Stimulated activated naive B cell treated with anti-CD40 and anti-IgM and Interleukin-4, amounts not matched to agents 10 μg/mL and 1 μg/mL and 100 μg/mL, for 72 hours (primary cell): ENCODE measurements at regions not wholly inside any gene's neighbourhood (a gene's known extent, or its start where the extent isn't known, plus 50 kb on each side); places are given as distances from the start of the nearest gene placed in this dataset.

Source experiments
- ATAC-seq, 2 donors: fragments of 150-1000 bp; cut with Tn5 transposase; replicated peaks; 2 replicates each; pipeline ENCODE4 v1.10.0; 2021; ENCODE audit warnings: moderate library complexity in 1 of 2
- DNase-seq: peaks from one replicate; pipeline ENCODE4 v3.0.0; 2021
- H3K27ac Mint-ChIP-seq: one replicate; pipeline ENCODE4 v1.8.0; 2022; ENCODE audit warnings: mild to moderate bottlenecking, mixed read lengths
- H3K27me3 Mint-ChIP-seq, 2 donors: one replicate each; pipeline ENCODE4 v1.8.0; 2022; ENCODE audit warnings: mixed read lengths in 2 of 2
- H3K36me3 Mint-ChIP-seq, 2 donors: one replicate each; pipeline ENCODE4 v1.8.0; 2022; ENCODE audit warnings: mixed read lengths in 2 of 2, mild to moderate bottlenecking in 1 of 2
- H3K4me1 Mint-ChIP-seq, 2 donors: one replicate each; pipeline ENCODE4 v1.8.0; 2022; ENCODE audit warnings: mixed read lengths in 2 of 2, mild to moderate bottlenecking in 1 of 2
- H3K4me3 Mint-ChIP-seq, 2 donors: one replicate each; pipeline ENCODE4 v1.8.0; 2022; ENCODE audit warnings: mild to moderate bottlenecking in 2 of 2, mixed read lengths in 2 of 2, moderate library complexity in 1 of 2
- H3K9me3 Mint-ChIP-seq, 2 donors: one replicate each; pipeline ENCODE4 v1.8.0; 2022; ENCODE audit warnings: mixed read lengths in 2 of 2, mild to moderate bottlenecking in 1 of 2

DNA sequence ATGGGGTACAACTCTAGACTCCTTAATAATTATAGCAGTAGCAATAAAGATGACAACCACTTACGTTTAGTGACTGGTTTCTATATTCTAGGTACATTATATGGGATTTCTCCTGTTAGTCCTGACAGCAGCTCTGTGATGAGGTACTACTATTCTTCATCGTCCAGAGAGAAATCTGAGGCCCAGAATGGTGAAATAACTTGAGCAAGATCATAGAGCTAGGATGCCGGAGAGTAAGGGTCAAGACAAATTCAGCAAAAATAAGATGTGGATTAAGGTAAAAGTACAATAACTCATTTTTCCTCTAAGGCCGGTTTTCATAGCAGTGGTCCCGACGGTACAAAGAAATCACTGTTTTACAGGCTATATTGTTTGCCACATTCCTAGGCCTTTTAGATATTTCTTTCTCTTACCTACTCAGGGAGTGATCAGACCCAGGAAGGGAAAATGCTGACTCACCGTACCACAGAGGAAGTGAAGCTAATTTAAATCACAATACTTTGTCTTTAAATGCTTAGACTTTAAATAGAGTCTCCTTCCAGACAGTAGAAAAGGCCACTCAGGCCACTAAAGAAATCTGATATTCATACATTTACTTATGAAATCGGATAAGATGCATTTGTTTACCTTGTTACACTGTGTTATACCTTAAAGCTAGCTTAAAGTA is 2023.0 kb upstream of the AGA start:
- Mint-ChIP-seq H3K9me3 (peaks cover 4% of the 10 kb centered on the region in 2 donors), H3K4me3 (no peak overlapping the region), H3K27ac (no peak overlapping the region), H3K36me3 (no peaks in the 10 kb centered on the region), H3K4me1 (no peaks in the 10 kb centered on the region), H3K27me3 (no peaks in the 10 kb centered on the region)
- DNase-seq (no peak), ATAC-seq (no peak)

DNA sequence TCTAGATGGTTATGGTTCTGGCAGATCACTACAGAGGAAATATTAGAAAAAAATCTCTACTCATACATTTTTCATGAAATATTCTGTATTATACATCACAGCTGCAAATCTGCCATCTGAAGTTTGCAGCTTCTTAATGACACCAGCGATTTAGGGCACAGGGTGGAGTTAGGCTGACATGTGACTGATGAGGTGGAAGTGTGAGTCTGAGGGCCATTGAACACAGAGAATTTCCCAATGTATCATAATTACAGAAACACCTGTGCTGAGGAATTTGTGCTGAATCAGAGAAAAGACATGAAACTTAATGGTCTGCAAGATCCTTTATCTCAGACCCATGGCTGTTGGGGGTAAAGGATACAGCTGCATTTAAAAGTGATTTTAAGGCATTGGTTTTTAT is 2025.6 kb upstream of the AGA start:
- Mint-ChIP-seq H3K27me3 (no peaks in the 10 kb centered on the region), H3K27ac (no peak overlapping the region), H3K4me1 (no peaks in the 10 kb centered on the region), H3K36me3 (no peaks in the 10 kb centered on the region), H3K4me3 (no peak overlapping the region), H3K9me3 (no peaks in the 10 kb centered on the region)
- DNase-seq (no peak), ATAC-seq (no peak)

GRCh38 chr4:179472164-179472563 is 2029.9 kb upstream of the AGA start:
- Mint-ChIP-seq H3K4me3 (no peak overlapping the region), H3K9me3 (peaks cover 4 to 5% of the 10 kb centered on the region in 2 donors), H3K36me3 (no peaks in the 10 kb centered on the region), H3K27me3 (no peaks in the 10 kb centered on the region), H3K4me1 (no peaks in the 10 kb centered on the region), H3K27ac (no peak overlapping the region)
- DNase-seq, result no peak
- ATAC-seq, result no peak

- no peak for DNase-seq
- H3K27me3 Mint-ChIP-seq, result no peaks in the 10 kb centered on the region
- peaks cover 10% of the 10 kb centered on the region in 2 donors for H3K9me3 Mint-ChIP-seq
- ATAC-seq, result no peak
- H3K4me1 Mint-ChIP-seq, result no peaks in the 10 kb centered on the region
- no peak overlapping the region for H3K27ac Mint-ChIP-seq
- no peaks in the 10 kb centered on the region for H3K36me3 Mint-ChIP-seq
- no peak overlapping the region for H3K4me3 Mint-ChIP-seq
Observed at GRCh38 chr4:179478608-179479007, 2036.4 kb upstream of the AGA start.

- H3K27ac Mint-ChIP-seq, result no peak overlapping the region
- no peak overlapping the region for H3K4me3 Mint-ChIP-seq
- H3K27me3 Mint-ChIP-seq, result no peaks in the 10 kb centered on the region
- no peak for DNase-seq
- H3K9me3 Mint-ChIP-seq, result peaks cover 4 to 13% of the 10 kb centered on the region in 2 donors
- ATAC-seq, result no peak
- H3K36me3 Mint-ChIP-seq, result no peaks in the 10 kb centered on the region
- no peaks in the 10 kb centered on the region for H3K4me1 Mint-ChIP-seq
Observed at GRCh38 chr4:179485781-179486180, 2043.5 kb upstream of the AGA start.

DNA sequence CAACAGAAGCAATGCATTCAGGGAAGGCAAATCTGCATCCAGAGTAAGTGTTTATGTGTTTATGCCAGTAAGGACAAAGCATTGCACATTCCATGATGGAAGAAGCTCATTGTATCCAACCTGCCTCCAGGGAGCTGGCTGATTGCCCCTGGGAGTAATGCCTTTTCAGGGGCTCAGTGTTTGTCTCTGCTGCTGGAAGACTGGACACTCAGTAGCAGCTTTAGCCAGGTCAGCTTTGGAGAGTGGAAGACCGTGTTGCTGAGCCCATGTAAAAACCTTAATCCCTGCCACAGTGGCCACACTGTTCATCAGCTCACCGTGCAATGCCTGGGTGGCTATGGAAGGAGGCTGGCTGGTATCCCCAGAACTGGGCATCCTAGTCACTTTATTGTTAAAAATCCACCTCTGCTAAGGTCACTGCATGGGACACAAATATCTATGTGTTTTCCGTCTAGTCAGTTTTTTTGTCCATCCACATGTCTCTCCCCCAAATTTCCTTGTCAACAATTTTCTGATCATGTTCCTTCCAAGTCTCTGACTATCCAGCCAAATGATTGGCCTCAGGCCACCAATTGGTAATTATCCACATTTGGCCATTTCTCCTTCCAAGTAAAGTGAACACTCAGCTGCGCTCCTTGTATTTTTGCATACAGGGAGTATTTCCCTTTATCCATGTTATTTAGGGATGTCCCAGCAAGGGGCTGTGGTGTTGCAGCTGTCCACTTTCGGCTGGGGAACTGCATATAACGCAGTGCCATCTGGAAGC is 2044.5 kb upstream of the AGA start:
- Mint-ChIP-seq H3K4me3 (no peak overlapping the region), H3K27me3 (no peaks in the 10 kb centered on the region), H3K4me1 (no peaks in the 10 kb centered on the region), H3K27ac (no peak overlapping the region), H3K36me3 (no peaks in the 10 kb centered on the region), H3K9me3 (peaks cover 4 to 12% of the 10 kb centered on the region in 2 donors)
- ATAC-seq (no peak), DNase-seq (no peak)

DNA sequence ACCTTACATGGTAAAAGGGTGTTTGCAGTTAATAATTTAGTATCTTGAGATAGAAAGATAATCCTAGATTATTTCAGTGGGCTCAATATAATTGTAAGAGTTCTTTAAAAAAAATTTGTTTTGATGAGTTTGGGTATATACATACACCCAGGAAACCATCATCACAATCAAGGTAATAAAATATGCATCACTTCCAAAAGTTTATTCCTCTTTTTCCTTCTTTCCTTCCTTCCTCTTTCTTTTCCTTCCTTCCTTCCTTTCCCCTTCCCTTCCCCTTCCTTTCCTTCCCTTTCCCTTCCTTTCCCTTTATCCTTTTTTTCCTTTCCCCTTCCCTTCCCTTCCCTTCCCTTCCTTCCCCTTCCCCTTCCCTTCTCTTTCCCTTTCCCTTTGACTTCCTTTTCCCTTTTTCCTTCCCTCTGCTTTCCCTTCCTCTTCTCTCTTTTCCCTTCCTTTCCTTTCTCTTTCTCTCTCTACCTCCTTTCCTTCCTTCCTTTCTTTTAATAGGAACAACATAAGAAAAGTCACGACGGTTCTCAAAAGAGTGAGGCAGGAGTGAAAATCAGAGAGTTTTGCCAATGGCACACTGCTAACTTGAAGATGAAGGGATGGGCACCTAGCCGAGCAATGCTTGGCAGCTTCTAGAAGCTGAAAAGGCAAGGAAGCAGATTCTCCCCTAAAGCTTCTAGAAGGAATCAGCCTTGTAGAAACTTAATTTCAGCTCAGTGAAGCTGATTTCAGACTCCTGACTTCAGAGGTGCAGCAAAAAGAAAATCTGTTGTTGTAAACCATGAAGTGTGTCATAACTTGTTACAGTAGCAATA is 2050.2 kb upstream of the AGA start:
- no peak overlapping the region for H3K27ac Mint-ChIP-seq
- no peaks in the 10 kb centered on the region for H3K4me1 Mint-ChIP-seq
- DNase-seq (no peak), ATAC-seq (no peak)
- H3K36me3 Mint-ChIP-seq, result no peaks in the 10 kb centered on the region
- peaks cover 0 to 3% of the 10 kb centered on the region in 2 donors for H3K9me3 Mint-ChIP-seq
- H3K27me3 Mint-ChIP-seq, result no peaks in the 10 kb centered on the region
- H3K4me3 Mint-ChIP-seq, result no peak overlapping the region

DNA sequence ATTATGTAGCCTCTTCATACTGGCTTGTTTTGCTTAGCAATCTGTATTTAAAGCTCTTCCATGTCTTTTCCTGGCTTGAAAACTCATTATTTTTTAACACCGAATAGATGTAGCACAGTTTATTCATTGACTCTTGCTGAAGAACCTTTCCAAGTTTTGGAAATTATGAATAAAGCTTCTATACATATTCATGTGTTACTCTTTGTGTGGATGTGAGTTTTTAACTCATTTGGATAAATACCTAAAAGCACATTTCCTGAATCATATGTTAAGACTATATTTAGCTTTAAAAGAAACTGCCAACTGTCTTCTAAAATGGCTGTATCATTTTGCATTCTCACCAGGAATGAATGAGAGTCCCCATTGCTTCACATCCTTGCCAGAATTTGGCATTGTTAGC is 2061.7 kb upstream of the AGA start:
- DNase-seq, result no peak
- Mint-ChIP-seq H3K9me3 (peaks cover 3 to 6% of the 10 kb centered on the region in 2 donors), H3K27me3 (no peaks in the 10 kb centered on the region), H3K4me3 (no peak overlapping the region), H3K4me1 (no peaks in the 10 kb centered on the region), H3K36me3 (no peaks in the 10 kb centered on the region), H3K27ac (no peak overlapping the region)
- no peak for ATAC-seq

- Mint-ChIP-seq H3K27ac (no peak overlapping the region), H3K4me3 (no peak overlapping the region), H3K27me3 (no peaks in the 10 kb centered on the region), H3K36me3 (no peaks in the 10 kb centered on the region), H3K9me3 (peaks cover 3 to 5% of the 10 kb centered on the region in 2 donors), H3K4me1 (no peaks in the 10 kb centered on the region)
- DNase-seq, result no peak
- no peak for ATAC-seq
Observed at GRCh38 chr4:179509489-179509888, 2067.3 kb upstream of the AGA start.

GRCh38 chr4:179521952-179522351 is 2079.7 kb upstream of the AGA start:
- H3K4me3 Mint-ChIP-seq, result no peak overlapping the region
- H3K9me3 Mint-ChIP-seq, result peaks cover 0 to 4% of the 10 kb centered on the region in 2 donors
- no peaks in the 10 kb centered on the region for H3K27me3 Mint-ChIP-seq
- ATAC-seq (no peak), DNase-seq (no peak)
- no peak overlapping the region for H3K27ac Mint-ChIP-seq
- H3K36me3 Mint-ChIP-seq, result no peaks in the 10 kb centered on the region
- H3K4me1 Mint-ChIP-seq, result no peaks in the 10 kb centered on the region

DNA sequence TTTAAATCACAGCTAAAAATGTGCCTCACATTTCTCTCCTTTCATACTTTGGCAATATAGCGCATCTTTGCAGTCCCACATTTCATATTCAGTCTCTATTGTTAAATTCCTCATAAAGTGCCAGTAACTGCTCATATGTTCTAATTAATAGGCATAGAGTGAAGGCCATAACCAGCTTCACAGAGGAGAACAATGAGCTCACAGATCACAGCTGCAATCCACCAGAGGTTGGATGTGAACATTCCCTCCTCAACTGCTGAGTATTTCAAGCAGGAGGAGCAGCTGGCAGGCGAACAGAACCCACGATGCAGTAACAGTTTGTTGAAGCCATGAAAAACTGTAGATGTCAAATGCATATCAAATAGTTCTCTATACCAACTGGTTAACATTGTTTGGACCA is 2088.7 kb upstream of the AGA start:
- H3K4me3 Mint-ChIP-seq, result no peak overlapping the region
- H3K27me3 Mint-ChIP-seq, result no peaks in the 10 kb centered on the region
- no peak for ATAC-seq
- no peaks in the 10 kb centered on the region for H3K4me1 Mint-ChIP-seq
- DNase-seq, result no peak
- H3K36me3 Mint-ChIP-seq, result no peaks in the 10 kb centered on the region
- H3K27ac Mint-ChIP-seq, result no peak overlapping the region
- H3K9me3 Mint-ChIP-seq, result peaks cover 0 to 2% of the 10 kb centered on the region in 2 donors

- ATAC-seq (no peak), DNase-seq (no peak)
- H3K27ac Mint-ChIP-seq, result no peak overlapping the region
- peaks cover 0 to 5% of the 10 kb centered on the region in 2 donors for H3K9me3 Mint-ChIP-seq
- no peaks in the 10 kb centered on the region for H3K36me3 Mint-ChIP-seq
- H3K4me1 Mint-ChIP-seq, result no peaks in the 10 kb centered on the region
- H3K27me3 Mint-ChIP-seq, result no peaks in the 10 kb centered on the region
- H3K4me3 Mint-ChIP-seq, result no peak overlapping the region
Observed at GRCh38 chr4:179536694-179537093, 2094.5 kb upstream of the AGA start.

- ATAC-seq, result no peak
- Mint-ChIP-seq H3K27ac (no peak overlapping the region), H3K4me3 (no peak overlapping the region), H3K36me3 (no peaks in the 10 kb centered on the region), H3K4me1 (no peaks in the 10 kb centered on the region), H3K9me3 (peaks cover 2 to 5% of the 10 kb centered on the region in 2 donors), H3K27me3 (no peaks in the 10 kb centered on the region)
- DNase-seq, result no peak
Observed at GRCh38 chr4:179539641-179540040, 2097.4 kb upstream of the AGA start.

- Mint-ChIP-seq H3K9me3 (peaks cover 2 to 9% of the 10 kb centered on the region in 2 donors), H3K4me3 (no peak overlapping the region), H3K27ac (no peak overlapping the region), H3K36me3 (no peaks in the 10 kb centered on the region), H3K27me3 (no peaks in the 10 kb centered on the region), H3K4me1 (no peaks in the 10 kb centered on the region)
- DNase-seq, result no peak
- ATAC-seq, result no peak
Observed at GRCh38 chr4:179543771-179544170, 2101.5 kb upstream of the AGA start.

DNA sequence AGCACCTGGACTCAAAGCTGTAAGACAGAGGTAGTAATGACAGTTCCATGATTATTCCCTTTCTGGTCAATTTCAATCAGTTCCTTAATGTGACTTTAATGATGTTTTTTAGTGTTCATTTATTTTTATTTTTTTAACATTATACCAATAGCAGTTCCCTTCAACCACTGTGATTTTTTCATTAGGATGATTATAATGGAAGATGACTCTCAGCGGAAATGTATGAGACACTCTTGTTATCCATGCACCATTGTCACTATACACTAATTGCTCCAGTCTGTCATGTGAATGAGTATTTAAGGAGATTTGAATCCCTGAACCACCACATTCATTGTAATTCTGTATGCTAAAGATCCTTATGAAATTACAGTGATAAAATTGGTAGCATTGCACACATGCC is 2102.3 kb upstream of the AGA start:
- Mint-ChIP-seq H3K4me1 (no peaks in the 10 kb centered on the region), H3K27ac (no peak overlapping the region), H3K4me3 (no peak overlapping the region), H3K9me3 (peaks cover 2 to 9% of the 10 kb centered on the region in 2 donors), H3K36me3 (no peaks in the 10 kb centered on the region), H3K27me3 (no peaks in the 10 kb centered on the region)
- no peak for ATAC-seq
- DNase-seq, result no peak
